ENCODE measurements at regions not wholly inside any gene's neighbourhood (a gene's known extent, or its start where the extent isn't known, plus 50 kb on each side); places are given as distances from the start of the nearest gene placed in this dataset.

- no peaks in the 10 kb centered on the region for H3K4me1 ChIP-seq
- peak overlapping the region in 1 of 2 donors; percentile 10 for H3K27ac ChIP-seq
These were observed 231.7 kb downstream of the SKIDA1 start for GRCh38 chr10:21293518-21294356.

GRCh38 chr10:21292763-21293517, 232.5 kb downstream of the SKIDA1 start:
- H3K27ac ChIP-seq = peak overlapping the region; percentile 9 to 26
- H3K27me3 ChIP-seq = no peaks in the 10 kb centered on the region
- peak overlapping the region in 1 of 2 donors; percentile 26 for H3K4me3 ChIP-seq
- H3K9me3 ChIP-seq = no peaks in the 10 kb centered on the region
- no peaks in the 10 kb centered on the region for H3K4me1 ChIP-seq
- H3K36me3 ChIP-seq = no peaks in the 10 kb centered on the region
- DNase-seq (ENCODE audit: low spot score) = peak; percentile 90
- TF ChIP-seq, protein P1, sequence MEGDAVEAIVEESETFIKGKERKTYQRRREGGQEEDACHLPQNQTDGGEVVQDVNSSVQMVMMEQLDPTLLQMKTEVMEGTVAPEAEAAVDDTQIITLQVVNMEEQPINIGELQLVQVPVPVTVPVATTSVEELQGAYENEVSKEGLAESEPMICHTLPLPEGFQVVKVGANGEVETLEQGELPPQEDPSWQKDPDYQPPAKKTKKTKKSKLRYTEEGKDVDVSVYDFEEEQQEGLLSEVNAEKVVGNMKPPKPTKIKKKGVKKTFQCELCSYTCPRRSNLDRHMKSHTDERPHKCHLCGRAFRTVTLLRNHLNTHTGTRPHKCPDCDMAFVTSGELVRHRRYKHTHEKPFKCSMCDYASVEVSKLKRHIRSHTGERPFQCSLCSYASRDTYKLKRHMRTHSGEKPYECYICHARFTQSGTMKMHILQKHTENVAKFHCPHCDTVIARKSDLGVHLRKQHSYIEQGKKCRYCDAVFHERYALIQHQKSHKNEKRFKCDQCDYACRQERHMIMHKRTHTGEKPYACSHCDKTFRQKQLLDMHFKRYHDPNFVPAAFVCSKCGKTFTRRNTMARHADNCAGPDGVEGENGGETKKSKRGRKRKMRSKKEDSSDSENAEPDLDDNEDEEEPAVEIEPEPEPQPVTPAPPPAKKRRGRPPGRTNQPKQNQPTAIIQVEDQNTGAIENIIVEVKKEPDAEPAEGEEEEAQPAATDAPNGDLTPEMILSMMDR (IDR thresholded peaks at IDR 0.05) = no peak

More at GRCh38 chr10:21293518-21294356, 231.7 kb downstream of the SKIDA1 start:
- DNase-seq (ENCODE audit: low spot score) = no peak
- Histone ChIP-seq H3K27me3 (no peaks in the 10 kb centered on the region), H3K36me3 (no peaks in the 10 kb centered on the region), H3K4me3 (peak overlapping the region in 1 of 2 donors; percentile 26), H3K9me3 (no peaks in the 10 kb centered on the region)
- TF ChIP-seq, protein P1 (IDR thresholded peaks at IDR 0.05) = no peak

DNA sequence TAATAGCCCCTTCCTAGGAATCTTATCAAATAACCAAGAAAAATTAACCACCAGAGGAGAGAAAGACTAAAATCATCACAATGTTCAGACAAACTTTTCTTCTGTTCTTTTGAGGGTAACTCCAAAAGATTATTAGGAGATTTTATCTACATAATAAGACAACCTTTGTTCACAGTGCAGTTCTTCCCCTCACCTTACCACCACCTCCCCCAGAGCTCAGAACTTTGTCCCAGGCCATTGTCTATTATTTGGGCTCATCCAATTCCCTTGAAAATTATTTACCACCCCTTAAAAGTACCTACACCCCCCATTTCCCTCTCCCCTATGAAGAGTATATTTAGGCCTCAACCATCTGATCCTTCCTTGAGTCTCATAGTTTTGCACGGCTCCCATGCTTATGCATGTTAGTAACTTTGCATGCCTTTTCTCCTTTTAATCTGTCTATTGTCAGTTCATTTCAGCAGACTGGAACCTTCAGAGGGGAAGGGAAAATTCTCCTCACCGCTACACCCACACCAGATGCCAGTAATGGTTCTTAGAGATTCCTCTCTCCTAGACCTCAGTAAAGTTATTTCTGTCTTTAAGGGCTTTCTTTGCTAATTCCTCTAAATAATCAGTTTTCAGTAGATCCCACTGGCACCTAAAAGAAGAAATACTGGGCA, 234.9 kb downstream of the SKIDA1 start:
- TF ChIP-seq, protein P1 (IDR thresholded peaks at IDR 0.05) = no peak

GRCh38 chr10:21289961-21290360, 235.5 kb downstream of the SKIDA1 start:
- DNase-seq (ENCODE audit: low spot score) = no peak
- Histone ChIP-seq H3K27me3 (no peaks in the 10 kb centered on the region), H3K36me3 (no peaks in the 10 kb centered on the region), H3K4me1 (no peaks in the 10 kb centered on the region), H3K4me3 (no peak overlapping the region), H3K27ac (no peak overlapping the region), H3K9me3 (no peaks in the 10 kb centered on the region)
- TF ChIP-seq, protein P1 (IDR thresholded peaks at IDR 0.05) = no peak

More for the DNA sequence above, 234.9 kb downstream of the SKIDA1 start:
- Histone ChIP-seq H3K4me3 (no peak overlapping the region), H3K4me1 (no peaks in the 10 kb centered on the region), H3K27ac (no peak overlapping the region), H3K27me3 (no peaks in the 10 kb centered on the region), H3K9me3 (no peaks in the 10 kb centered on the region), H3K36me3 (no peaks in the 10 kb centered on the region)
- no peak for DNase-seq (ENCODE audit: low spot score)

DNA sequence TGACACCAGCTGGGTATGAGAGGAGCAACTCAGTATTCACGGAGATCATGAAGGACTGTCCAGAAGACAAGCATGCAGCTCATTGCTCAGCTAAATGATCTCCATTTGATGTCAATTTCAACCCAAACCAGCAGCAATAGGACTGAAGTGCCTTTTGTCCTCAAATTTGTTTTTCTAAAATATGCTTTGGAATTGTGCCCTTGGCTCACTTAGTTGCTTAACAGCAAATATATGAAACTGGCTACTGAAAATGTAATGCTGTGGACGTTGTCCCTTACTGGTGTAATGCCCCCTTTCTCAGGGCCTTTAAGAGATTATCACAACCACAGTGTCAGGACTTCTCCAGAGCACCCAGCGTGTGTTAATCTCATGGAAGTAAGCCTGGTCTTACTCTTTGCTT, 236.2 kb downstream of the SKIDA1 start:
- Histone ChIP-seq H3K4me3 (no peak overlapping the region), H3K9me3 (no peaks in the 10 kb centered on the region), H3K27me3 (no peaks in the 10 kb centered on the region), H3K4me1 (no peaks in the 10 kb centered on the region), H3K27ac (no peak overlapping the region), H3K36me3 (no peaks in the 10 kb centered on the region)
- no peak for DNase-seq (ENCODE audit: low spot score)
- TF ChIP-seq, protein P1 (IDR thresholded peaks at IDR 0.05) = no peak

Data from right atrium auricular region (tissue), 2 donors.